HCT116 (cell line): ENCODE measurements at regions not wholly inside any gene's neighbourhood (a gene's known extent, or its start where the extent isn't known, plus 50 kb on each side); places are given as distances from the start of the nearest gene placed in this dataset.

Experiments used
- ATAC-seq: fragments of 200-7000 bp; cut with Tn5 transposase; 2 replicates; pipeline ENCODE4 v1.9.1; 2020; ENCODE audit warnings: mild to moderate bottlenecking, moderate library complexity
- BruUV-seq: library from RNA; stranded (reverse); fragments of 400-500 nt; replicated peaks from 2 replicates; lab custom pipeline; 2021; lab: Mats Ljungman, UMichigan
- CTCF ChIA-PET: fragments of 300-600 bp; sonication (Branson Sonifier 250); formaldehyde crosslinking; loops from one replicate; lab custom pipeline; 2021; ENCODE audit warnings: antibody characterized with exemption; lab: Charles Lee
- POLR2A ChIA-PET: fragments of 300-600, 350-600 bp; sonication (Branson Sonifier 250); formaldehyde crosslinking; loops from one replicate; lab custom pipeline; 2021; ENCODE audit warnings: antibody characterized with exemption; lab: Charles Lee
- RAD21 ChIA-PET, 2 experiments: fragments of 300-600 bp; sonication (Branson Sonifier 250); formaldehyde crosslinking; loops; one replicate each; lab custom pipeline; 2023; ENCODE audit warnings: low total read pairs in 2 of 2; ENCODE audit not compliant: uncharacterized antibody in 2 of 2, unreplicated experiment in 2 of 2, low non-redundant PET in 1 of 2; lab: Charles Lee
- DNase-seq: peaks from one replicate; pipeline ENCODE4 v3.0.0-alpha.2; 2010; ENCODE audit warnings: low read depth, low spot score
- H2AFZ ChIP-seq: fragments of 200-600 bp; shearing (Covaris generic), sonication (generic); 2 replicates; pipeline ENCODE4 v1.6.1; 2017; ENCODE audit warnings: low read depth, mixed run types, mixed read lengths, antibody characterized with exemption, low read length; ENCODE audit not compliant: poor library complexity, severe bottlenecking
- H3K27ac ChIP-seq: 2 replicates; pipeline ENCODE4 v1.5.1; 2012; ENCODE audit warnings: low read depth, low read length
- H3K27me3 ChIP-seq: fragments of 200-600 bp; sonication (generic); 2 replicates; pipeline ENCODE4 v1.6.1; 2016; ENCODE audit warnings: mixed run types, low read length, mixed read lengths; ENCODE audit not compliant: insufficient read depth
- H3K36me3 ChIP-seq, 2 experiments: fragments of 200-500 bp in 1 of 2; fragments of 200-600 bp in 1 of 2; sonication (Bioruptor generic) in 1 of 2; sonication (generic) in 1 of 2; 2 replicates each; pipeline versions ENCODE4 v1.5.1 to v1.6.1; 2014 to 2016; ENCODE audit warnings: low read length in 2 of 2, inconsistent platforms in 1 of 2, mixed read lengths in 1 of 2, mixed run types in 1 of 2; ENCODE audit not compliant: insufficient read depth in 2 of 2, control insufficient read depth in 1 of 2
- H3K4me1 ChIP-seq, 2 experiments: fragments of 200-600 bp in 1 of 2; sonication (generic) in 1 of 2; 2 replicates each; pipeline versions ENCODE4 v1.5.1 to v1.6.1; 2012 to 2017; ENCODE audit warnings: low read length in 2 of 2, inconsistent platforms in 1 of 2, mild to moderate bottlenecking in 1 of 2, mixed read lengths in 1 of 2, mixed run types in 1 of 2, moderate library complexity in 1 of 2; ENCODE audit not compliant: insufficient read depth in 2 of 2, control insufficient read depth in 1 of 2
- H3K4me2 ChIP-seq: fragments of 200-600 bp; sonication (generic); 2 replicates; pipeline ENCODE4 v1.6.1; 2017; ENCODE audit warnings: mixed run types, low read length, mixed read lengths
- H3K4me3 ChIP-seq, 2 experiments: fragments of 200-600 bp in 1 of 2; sonication (generic) in 1 of 2; replicated peaks in 1 of 2; 2 replicates each; pipeline ENCODE4 v1.5.1; 2011 to 2016; ENCODE audit warnings: low read length in 2 of 2, control low read depth in 1 of 2, low read depth in 1 of 2, mild to moderate bottlenecking in 1 of 2, mixed read lengths in 1 of 2, mixed run types in 1 of 2
- H3K79me2 ChIP-seq: fragments of 200-600 bp; sonication (generic); 2 replicates; pipeline ENCODE4 v1.6.1; 2017; ENCODE audit warnings: mild to moderate bottlenecking, mixed run types, low read length, moderate library complexity, mixed read lengths; ENCODE audit not compliant: insufficient read depth
- H3K9ac ChIP-seq: fragments of 200-600 bp; sonication (generic); 2 replicates; pipeline ENCODE4 v1.6.1; 2016; ENCODE audit warnings: low read length, mixed read lengths
- H3K9me2 ChIP-seq: fragments of 200-600 bp; sonication (generic), shearing (Covaris generic); 2 replicates; pipeline ENCODE4 v1.6.1; 2017; ENCODE audit warnings: mixed run types, mild to moderate bottlenecking, moderate library complexity; ENCODE audit not compliant: insufficient read depth
- H3K9me3 ChIP-seq, 2 experiments: fragments of 200-500 bp in 1 of 2; fragments of 200-600 bp in 1 of 2; sonication (Bioruptor generic) in 1 of 2; sonication (generic) in 1 of 2; 2 replicates each; pipeline ENCODE4 v1.6.1; 2014 to 2017; ENCODE audit warnings: low read length in 2 of 2, mixed read lengths in 2 of 2, inconsistent platforms in 1 of 2, low read depth in 1 of 2, mild to moderate bottlenecking in 1 of 2, mixed run types in 1 of 2, moderate library complexity in 1 of 2; ENCODE audit not compliant: control insufficient read depth in 1 of 2, insufficient read depth in 1 of 2
- H4K20me1 ChIP-seq: fragments of 200-600 bp; sonication (generic), shearing (Covaris generic); 2 replicates; pipeline ENCODE4 v1.6.1; 2017; ENCODE audit warnings: mixed run types, mild to moderate bottlenecking, moderate library complexity; ENCODE audit not compliant: insufficient read depth
- ATF3 ChIP-seq: IDR thresholded peaks from 2 replicates; pipeline ENCODE4 v1.6.1; 2012
- CBX3 ChIP-seq: IDR thresholded peaks from 2 replicates; pipeline ENCODE4 v1.6.1; 2012; ENCODE audit warnings: low read depth
- CTCF ChIP-seq, 3 experiments: fragments of 200-600 bp in 1 of 3; sonication (generic) in 1 of 3; IDR thresholded peaks in 2 of 3; conservative IDR thresholded peaks in 1 of 3; 2 replicates each; pipeline ENCODE4 v1.5.1; 2012 to 2017; ENCODE audit warnings: low read depth in 2 of 3, low read length in 2 of 3, antibody characterized with exemption in 1 of 3, borderline replicate concordance in 1 of 3, control low read depth in 1 of 3, mild to moderate bottlenecking in 1 of 3, mixed read lengths in 1 of 3, mixed run types in 1 of 3, moderate library complexity in 1 of 3; ENCODE audit not compliant: insufficient read depth in 1 of 3
- EGR1 ChIP-seq: IDR thresholded peaks from 2 replicates; pipeline ENCODE4 v1.6.1; 2012; ENCODE audit warnings: low read depth
- ELF1 ChIP-seq: IDR thresholded peaks from 2 replicates; pipeline ENCODE4 v1.6.1; 2012; ENCODE audit warnings: low read depth, borderline replicate concordance
- EZH2 ChIP-seq: fragments of 200-600 bp; sonication (generic); IDR thresholded peaks from 2 replicates; pipeline ENCODE4 v1.6.1; 2017; ENCODE audit warnings: antibody characterized with exemption, mixed run types
- FOSL1 ChIP-seq: IDR thresholded peaks from 2 replicates; pipeline ENCODE4 v1.6.1; 2012; ENCODE audit warnings: low read depth
- MAX ChIP-seq: IDR thresholded peaks from 2 replicates; pipeline ENCODE4 v1.6.1; 2012
- POLR2A ChIP-seq: IDR thresholded peaks from 2 replicates; pipeline ENCODE4 v1.7.0; 2011; ENCODE audit warnings: borderline replicate concordance; ENCODE audit not compliant: insufficient read depth, insufficient read length; ENCODE audit errors: extremely low read depth
- POLR2AphosphoS5 ChIP-seq: IDR thresholded peaks from 2 replicates; pipeline ENCODE4 v1.6.1; 2011; ENCODE audit warnings: mild to moderate bottlenecking, low read depth, low read length, moderate library complexity
- RAD21 ChIP-seq: IDR thresholded peaks from 2 replicates; pipeline ENCODE4 v1.6.1; 2012; ENCODE audit warnings: low read depth, mild to moderate bottlenecking
- SIN3A ChIP-seq: IDR thresholded peaks from 2 replicates; pipeline ENCODE4 v1.6.1; 2012; ENCODE audit warnings: low read depth
- SP1 ChIP-seq: IDR thresholded peaks from 2 replicates; pipeline ENCODE4 v1.6.1; 2012; ENCODE audit warnings: low read depth
- TCF7L2 ChIP-seq: IDR thresholded peaks from 2 replicates; pipeline ENCODE4 v1.7.0; 2011; ENCODE audit warnings: borderline replicate concordance, inconsistent platforms; ENCODE audit not compliant: insufficient read depth, insufficient read length; ENCODE audit errors: extremely low read depth
- YY1 ChIP-seq: IDR thresholded peaks from 2 replicates; pipeline ENCODE4 v1.6.1; 2011; ENCODE audit warnings: low read length, low read depth, moderate library complexity, mild to moderate bottlenecking; ENCODE audit not compliant: insufficient replicate concordance; ENCODE audit errors: extremely low read depth
- intact Hi-C: fragments of 100-400 bp; cut with micrococcal nuclease; formaldehyde crosslinking; loops from 2 replicates; pipeline ENCODE4 v1.10.0; 2022

GRCh38 chr3:154716170-154716569 is 286.2 kb upstream of the GPR149 start:
- intact Hi-C loops = no loop called here
- H3K27ac ChIP-seq = no peak overlapping the region
- no peak overlapping the region for H3K4me3 ChIP-seq
- H3K9me2 ChIP-seq = no peaks in the 10 kb centered on the region
- H3K9ac ChIP-seq = no peak overlapping the region
- no peaks in the 10 kb centered on the region for H3K4me1 ChIP-seq
- H3K27me3 ChIP-seq = no peaks in the 10 kb centered on the region
- H3K79me2 ChIP-seq = no peaks in the 10 kb centered on the region
- CTCF ChIA-PET = no interaction called here
- no peak for TF ChIP-seq POLR2AphosphoS5
- TF ChIP-seq EZH2 = no peak
- no peak for TF ChIP-seq CTCF (IDR thresholded peaks at IDR 0.05 in 2 of 3, conservative IDR thresholded peaks at IDR 0.05 in 1 of 3; ENCODE audit: borderline replicate concordance in 1 of 3, insufficient read depth in 1 of 3, low read depth in 2 of 3, low read length in 2 of 3)
- no peak for TF ChIP-seq CBX3
- no peak for TF ChIP-seq SIN3A
- no peak for TF ChIP-seq ELF1
- TF ChIP-seq POLR2A = no peak
- TF ChIP-seq FOSL1 = no peak
- no peak for TF ChIP-seq TCF7L2
- TF ChIP-seq RAD21 = no peak
- TF ChIP-seq YY1 = no peak
- no peak for TF ChIP-seq MAX
- TF ChIP-seq ATF3 = no peak
- no peak for TF ChIP-seq EGR1
- no peak for TF ChIP-seq SP1
- TF ChIP-seq, all 23 proteins: peak for 0
- Histone ChIP-seq H3K9me3 (no peaks in the 10 kb centered on the region), H3K4me2 (no peak overlapping the region), H2AFZ (no peak overlapping the region), H3K36me3 (no peaks in the 10 kb centered on the region), H4K20me1 (no peaks in the 10 kb centered on the region)
- RAD21 ChIA-PET = no interaction called here
- DNase-seq (no peak), ATAC-seq (no peak)
- POLR2A ChIA-PET = no interaction called here
- no TSS peak for BruUV-seq
